HepG2 (cell line): ENCODE measurements at regions not wholly inside any gene's neighbourhood (a gene's known extent, or its start where the extent isn't known, plus 50 kb on each side); places are given as distances from the start of the nearest gene placed in this dataset.

ENCODE experiments used
- CEBPG ChIP-seq: IDR thresholded peaks from 2 replicates; pipeline ENCODE4 v1.6.1; 2016
- HIVEP1 ChIP-seq: sonication (generic); formaldehyde crosslinking; IDR thresholded peaks from 2 replicates; pipeline ENCODE4 v1.4.0; 2020; ENCODE audit warnings: mild to moderate bottlenecking, missing genetic modification reagents
- IRF1 ChIP-seq: sonication (generic); formaldehyde crosslinking; IDR thresholded peaks from 2 replicates; pipeline ENCODE4 v1.4.0; 2020; ENCODE audit warnings: low read depth, mild to moderate bottlenecking, missing genetic modification reagents
- KDM4B ChIP-seq: sonication (generic); formaldehyde crosslinking; IDR thresholded peaks from 2 replicates; pipeline ENCODE4 v1.4.0; 2020; ENCODE audit warnings: missing genetic modification reagents
- MTF2 ChIP-seq: sonication (generic); formaldehyde crosslinking; IDR thresholded peaks from 2 replicates; pipeline ENCODE4 v1.5.0; 2020; ENCODE audit warnings: missing genetic modification reagents, borderline replicate concordance
- ZHX1 ChIP-seq: sonication (generic); formaldehyde crosslinking; IDR thresholded peaks from 2 replicates; pipeline ENCODE4 v1.8.1; 2022; ENCODE audit warnings: low read depth, mild to moderate bottlenecking, missing genetic modification reagents
- ZNF274 ChIP-seq: sonication (generic); formaldehyde crosslinking; IDR thresholded peaks from 2 replicates; pipeline ENCODE4 v1.5.1; 2020; ENCODE audit warnings: mild to moderate bottlenecking, missing genetic modification reagents
- ZNF30 ChIP-seq: sonication (generic); formaldehyde crosslinking; IDR thresholded peaks from 2 replicates; pipeline ENCODE4 v1.5.0; 2020; ENCODE audit warnings: mild to moderate bottlenecking, missing genetic modification reagents
- ZNF343 ChIP-seq: sonication (generic); formaldehyde crosslinking; IDR thresholded peaks from 2 replicates; pipeline ENCODE4 v1.4.0; 2020; ENCODE audit warnings: mild to moderate bottlenecking, missing genetic modification reagents
- ZNF441 ChIP-seq: sonication (generic); formaldehyde crosslinking; IDR thresholded peaks from 2 replicates; pipeline ENCODE4 v1.7.0; 2021; ENCODE audit warnings: missing genetic modification reagents, borderline replicate concordance
- ZNF446 ChIP-seq: sonication (generic); formaldehyde crosslinking; IDR thresholded peaks from 2 replicates; pipeline ENCODE4 v1.5.0; 2020; ENCODE audit warnings: mild to moderate bottlenecking, missing genetic modification reagents
- ZNF678 ChIP-seq: sonication (generic); formaldehyde crosslinking; IDR thresholded peaks from 2 replicates; pipeline ENCODE4 v1.4.0; 2020; ENCODE audit warnings: mild to moderate bottlenecking, missing genetic modification reagents
- ZNF781 ChIP-seq: sonication (generic); formaldehyde crosslinking; IDR thresholded peaks from 2 replicates; pipeline ENCODE4 v1.5.1; 2020; ENCODE audit warnings: borderline replicate concordance, mild to moderate bottlenecking, missing genetic modification reagents; ENCODE audit errors: not compliant biosample characterization
- ZSCAN12 ChIP-seq: sonication (generic); formaldehyde crosslinking; IDR thresholded peaks from 2 replicates; pipeline ENCODE4 v1.9.0; 2021; ENCODE audit warnings: mild to moderate bottlenecking, missing genetic modification reagents
- TF ChIP-seq, protein P1 (sequence below): sonication (generic); formaldehyde crosslinking; IDR thresholded peaks from 2 replicates; pipeline ENCODE4 v1.5.0; 2020; ENCODE audit warnings: missing genetic modification reagents
- TF ChIP-seq, protein P2 (sequence below): IDR thresholded peaks from 2 replicates; pipeline ENCODE4 v1.6.1; 2016; ENCODE audit warnings: missing biosample characterization, missing genetic modification reagents, low read depth
- TF ChIP-seq, protein P3 (sequence below): IDR thresholded peaks from 2 replicates; pipeline ENCODE4 v1.6.1; 2016; ENCODE audit warnings: missing compliant biosample characterization, missing genetic modification reagents, borderline replicate concordance
- TF ChIP-seq, protein P4 (sequence below): sonication (generic); formaldehyde crosslinking; conservative IDR thresholded peaks from 2 replicates; pipeline ENCODE4 v1.4.0; 2020; ENCODE audit warnings: mild to moderate bottlenecking, missing genetic modification reagents, moderate library complexity

DNA sequence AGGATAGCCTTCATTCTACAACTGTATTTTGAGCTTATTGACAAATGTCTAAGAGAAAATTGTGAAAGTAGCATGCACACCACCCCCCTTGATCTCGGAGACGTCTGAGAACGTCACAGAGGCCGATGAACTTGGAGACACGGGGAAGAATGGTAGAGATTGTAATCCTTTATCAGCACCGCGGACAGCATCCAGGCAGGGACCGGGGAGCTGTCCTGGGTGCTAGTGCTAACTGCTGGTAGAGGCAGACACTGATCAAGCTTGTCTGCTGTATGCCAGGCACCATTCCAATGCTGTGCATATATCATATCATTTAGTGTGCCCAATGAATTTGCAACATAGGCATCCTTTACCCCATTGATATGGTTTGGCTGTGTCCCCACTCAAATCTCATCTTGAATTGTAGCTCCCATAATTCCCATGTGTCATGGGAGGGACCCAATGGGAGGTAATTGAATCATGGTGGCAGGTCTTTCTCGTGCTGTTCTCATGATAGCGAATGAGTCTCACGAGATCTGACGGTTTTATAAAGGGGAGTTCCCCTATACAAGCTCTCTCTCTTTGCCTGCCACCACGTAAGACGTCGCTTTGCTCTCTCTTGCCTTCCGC is 98.8 kb downstream of the LHX2 start (continued):
- TF ChIP-seq ZNF274 (CRISPR knock-in tag) = peak; percentile 99
- peak; percentile 99 for TF ChIP-seq ZHX1 (CRISPR knock-in tag)
- peak; percentile 98 for TF ChIP-seq ZNF343 (CRISPR knock-in tag)
- TF ChIP-seq, protein P1, sequence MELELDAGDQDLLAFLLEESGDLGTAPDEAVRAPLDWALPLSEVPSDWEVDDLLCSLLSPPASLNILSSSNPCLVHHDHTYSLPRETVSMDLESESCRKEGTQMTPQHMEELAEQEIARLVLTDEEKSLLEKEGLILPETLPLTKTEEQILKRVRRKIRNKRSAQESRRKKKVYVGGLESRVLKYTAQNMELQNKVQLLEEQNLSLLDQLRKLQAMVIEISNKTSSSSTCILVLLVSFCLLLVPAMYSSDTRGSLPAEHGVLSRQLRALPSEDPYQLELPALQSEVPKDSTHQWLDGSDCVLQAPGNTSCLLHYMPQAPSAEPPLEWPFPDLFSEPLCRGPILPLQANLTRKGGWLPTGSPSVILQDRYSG = peak; percentile 100
- TF ChIP-seq ZNF30 (CRISPR knock-in tag) = peak; percentile 100
- peak; percentile 100 for TF ChIP-seq KDM4B (CRISPR knock-in tag)
- TF ChIP-seq ZSCAN12 (CRISPR knock-in tag) = peak; percentile 100
- peak; percentile 99 for TF ChIP-seq ZNF678 (CRISPR knock-in tag)
- TF ChIP-seq ZNF781 (CRISPR knock-in tag) = peak; percentile 100
- TF ChIP-seq CEBPG (CRISPR knock-in tag) = peak; percentile 79
- TF ChIP-seq, protein P2, sequence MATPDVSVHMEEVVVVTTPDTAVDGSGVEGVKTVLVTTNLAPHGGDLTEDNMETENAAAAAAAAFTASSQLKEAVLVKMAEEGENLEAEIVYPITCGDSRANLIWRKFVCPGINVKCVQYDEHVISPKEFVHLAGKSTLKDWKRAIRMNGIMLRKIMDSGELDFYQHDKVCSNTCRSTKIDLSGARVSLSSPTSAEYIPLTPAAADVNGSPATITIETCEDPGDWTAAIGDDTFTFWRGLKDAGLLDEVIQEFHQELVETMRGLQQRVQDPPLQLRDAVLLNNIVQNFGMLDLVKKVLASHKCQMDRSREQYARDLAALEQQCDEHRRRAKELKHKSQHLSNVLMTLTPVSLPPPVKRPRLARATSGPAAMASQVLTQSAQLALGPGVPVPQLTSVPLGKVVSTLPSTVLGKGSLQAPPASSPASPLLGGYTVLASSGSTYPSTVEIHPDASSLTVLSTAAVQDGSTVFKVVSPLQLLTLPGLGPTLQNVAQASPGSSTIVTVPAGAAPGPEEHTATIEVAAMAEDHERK = peak; percentile 77; the same call in 1 of the 2 replicates
- peak; percentile 99 for TF ChIP-seq ZNF441 (CRISPR knock-in tag)
- TF ChIP-seq IRF1 (CRISPR knock-in tag) = peak; percentile 99
- TF ChIP-seq, protein P3, sequence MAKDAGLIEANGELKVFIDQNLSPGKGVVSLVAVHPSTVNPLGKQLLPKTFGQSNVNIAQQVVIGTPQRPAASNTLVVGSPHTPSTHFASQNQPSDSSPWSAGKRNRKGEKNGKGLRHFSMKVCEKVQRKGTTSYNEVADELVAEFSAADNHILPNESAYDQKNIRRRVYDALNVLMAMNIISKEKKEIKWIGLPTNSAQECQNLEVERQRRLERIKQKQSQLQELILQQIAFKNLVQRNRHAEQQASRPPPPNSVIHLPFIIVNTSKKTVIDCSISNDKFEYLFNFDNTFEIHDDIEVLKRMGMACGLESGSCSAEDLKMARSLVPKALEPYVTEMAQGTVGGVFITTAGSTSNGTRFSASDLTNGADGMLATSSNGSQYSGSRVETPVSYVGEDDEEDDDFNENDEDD (CRISPR knock-in tag) = peak; percentile 90; the same call in 1 of the 2 replicates
- TF ChIP-seq HIVEP1 (CRISPR knock-in tag) = peak; percentile 83
- TF ChIP-seq, protein P4, sequence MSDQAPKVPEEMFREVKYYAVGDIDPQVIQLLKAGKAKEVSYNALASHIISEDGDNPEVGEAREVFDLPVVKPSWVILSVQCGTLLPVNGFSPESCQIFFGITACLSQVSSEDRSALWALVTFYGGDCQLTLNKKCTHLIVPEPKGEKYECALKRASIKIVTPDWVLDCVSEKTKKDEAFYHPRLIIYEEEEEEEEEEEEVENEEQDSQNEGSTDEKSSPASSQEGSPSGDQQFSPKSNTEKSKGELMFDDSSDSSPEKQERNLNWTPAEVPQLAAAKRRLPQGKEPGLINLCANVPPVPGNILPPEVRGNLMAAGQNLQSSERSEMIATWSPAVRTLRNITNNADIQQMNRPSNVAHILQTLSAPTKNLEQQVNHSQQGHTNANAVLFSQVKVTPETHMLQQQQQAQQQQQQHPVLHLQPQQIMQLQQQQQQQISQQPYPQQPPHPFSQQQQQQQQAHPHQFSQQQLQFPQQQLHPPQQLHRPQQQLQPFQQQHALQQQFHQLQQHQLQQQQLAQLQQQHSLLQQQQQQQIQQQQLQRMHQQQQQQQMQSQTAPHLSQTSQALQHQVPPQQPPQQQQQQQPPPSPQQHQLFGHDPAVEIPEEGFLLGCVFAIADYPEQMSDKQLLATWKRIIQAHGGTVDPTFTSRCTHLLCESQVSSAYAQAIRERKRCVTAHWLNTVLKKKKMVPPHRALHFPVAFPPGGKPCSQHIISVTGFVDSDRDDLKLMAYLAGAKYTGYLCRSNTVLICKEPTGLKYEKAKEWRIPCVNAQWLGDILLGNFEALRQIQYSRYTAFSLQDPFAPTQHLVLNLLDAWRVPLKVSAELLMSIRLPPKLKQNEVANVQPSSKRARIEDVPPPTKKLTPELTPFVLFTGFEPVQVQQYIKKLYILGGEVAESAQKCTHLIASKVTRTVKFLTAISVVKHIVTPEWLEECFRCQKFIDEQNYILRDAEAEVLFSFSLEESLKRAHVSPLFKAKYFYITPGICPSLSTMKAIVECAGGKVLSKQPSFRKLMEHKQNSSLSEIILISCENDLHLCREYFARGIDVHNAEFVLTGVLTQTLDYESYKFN (CRISPR knock-in tag) = peak; percentile 57; the same call in 1 of the 2 replicates
- peak; percentile 100 for TF ChIP-seq ZNF446
- peak; percentile 36; the same call in 1 of the 2 replicates for TF ChIP-seq MTF2 (CRISPR knock-in tag)
